Activated B cell treated with CpG ODN at 0.5 μM for 24 hours (primary cell): ENCODE measurements at regions not wholly inside any gene's neighbourhood (a gene's known extent, or its start where the extent isn't known, plus 50 kb on each side); places are given as distances from the start of the nearest gene placed in this dataset.

Experiments
- ATAC-seq: fragments of 200-7000 bp; cut with Tn5 transposase; one replicate; pipeline ENCODE4 v1.10.0; 2021; ENCODE audit warnings: low read depth, mild to moderate bottlenecking, moderate library complexity
- CTCF ChIA-PET: fragments of 350-600 bp; sonication (Branson Sonifier 250); formaldehyde crosslinking; loops from one replicate; lab custom pipeline; 2021; ENCODE audit warnings: antibody characterized with exemption; lab: Charles Lee
- POLR2A ChIA-PET: fragments of 350-600 bp; sonication (Branson Sonifier 250); formaldehyde crosslinking; loops from one replicate; lab custom pipeline; 2021; ENCODE audit warnings: antibody characterized with exemption; lab: Charles Lee
- DNase-seq: peaks from one replicate; pipeline ENCODE4 v3.0.0; 2022
- H3K27ac Mint-ChIP-seq: one replicate; pipeline ENCODE4 v1.8.0; 2020; ENCODE audit warnings: mixed read lengths
- H3K27me3 Mint-ChIP-seq: one replicate; pipeline ENCODE4 v1.8.0; 2021; ENCODE audit warnings: mixed read lengths
- H3K36me3 Mint-ChIP-seq: one replicate; pipeline ENCODE4 v1.8.0; 2021; ENCODE audit warnings: low read depth, mixed read lengths
- H3K4me1 Mint-ChIP-seq: one replicate; pipeline ENCODE4 v1.8.0; 2021; ENCODE audit warnings: mixed read lengths
- H3K4me3 Mint-ChIP-seq: one replicate; pipeline ENCODE4 v1.8.0; 2020; ENCODE audit warnings: mild to moderate bottlenecking, mixed read lengths
- H3K9me3 Mint-ChIP-seq: one replicate; pipeline ENCODE4 v1.8.0; 2020; ENCODE audit warnings: mixed read lengths
- CTCF ChIP-seq: fragments of 200-600 bp; IDR thresholded peaks from one replicate; pipeline ENCODE4 v1.8.0; 2022; ENCODE audit warnings: antibody characterized with exemption, mild to moderate bottlenecking
- intact Hi-C: fragments of 100-400 bp; cut with micrococcal nuclease; formaldehyde crosslinking; loops from one replicate; pipeline ENCODE4 v1.15.1; 2024

GRCh38 chr6:2536451-2536850 lies 214.3 kb downstream of the MYLK4 start:
- POLR2A ChIA-PET: no interaction called here
- H3K27me3 Mint-ChIP-seq: peaks cover 29% of the 10 kb centered on the region
- DNase-seq (no peak), ATAC-seq (no peak)
- CTCF ChIA-PET: no interaction called here
- TF ChIP-seq CTCF: no peak
- no peaks in the 10 kb centered on the region for H3K36me3 Mint-ChIP-seq
- intact Hi-C loops: no loop called here
- H3K27ac Mint-ChIP-seq: no peak overlapping the region
- no peaks in the 10 kb centered on the region for H3K4me1 Mint-ChIP-seq
- H3K9me3 Mint-ChIP-seq: peaks cover 4% of the 10 kb centered on the region
- H3K4me3 Mint-ChIP-seq: no peak overlapping the region

DNA sequence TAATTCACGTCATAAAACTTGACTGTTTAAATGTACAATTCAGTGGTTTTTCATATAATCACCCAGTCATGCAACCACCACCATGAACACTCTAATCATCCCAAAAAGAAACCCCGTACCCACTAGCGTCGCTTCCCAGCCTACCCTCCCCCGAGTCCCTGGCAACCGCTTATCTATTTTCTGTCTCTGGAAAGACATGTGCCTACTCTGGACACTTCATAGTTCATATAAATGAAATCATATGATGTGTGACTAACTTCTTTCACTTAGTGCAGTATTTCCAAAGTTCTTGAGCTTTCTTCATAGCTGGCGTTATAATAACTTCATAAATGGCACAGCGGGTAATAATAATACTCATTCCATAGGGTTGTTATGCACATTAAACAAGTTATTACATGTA lies 215.2 kb downstream of the MYLK4 start:
- ChIA-PET POLR2A (no interaction called here), CTCF (no interaction called here)
- H3K36me3 Mint-ChIP-seq: no peaks in the 10 kb centered on the region
- peaks cover 27% of the 10 kb centered on the region for H3K27me3 Mint-ChIP-seq
- TF ChIP-seq CTCF: no peak
- no peaks in the 10 kb centered on the region for H3K4me1 Mint-ChIP-seq
- peaks cover 4% of the 10 kb centered on the region for H3K9me3 Mint-ChIP-seq
- H3K4me3 Mint-ChIP-seq: no peak overlapping the region
- H3K27ac Mint-ChIP-seq: no peak overlapping the region
- ATAC-seq (no peak), DNase-seq (no peak)
- intact Hi-C loops: no loop called here

GRCh38 chr6:2534406-2535042 lies 216.2 kb downstream of the MYLK4 start:
- intact Hi-C loops: no loop called here
- Mint-ChIP-seq H3K36me3 (no peaks in the 10 kb centered on the region), H3K4me1 (no peaks in the 10 kb centered on the region), H3K9me3 (peaks cover 4% of the 10 kb centered on the region), H3K4me3 (no peak overlapping the region), H3K27me3 (peaks cover 25% of the 10 kb centered on the region), H3K27ac (no peak overlapping the region)
- ChIA-PET CTCF (no interaction called here), POLR2A (no interaction called here)
- TF ChIP-seq CTCF: no peak
- no peak for ATAC-seq
- no peak for DNase-seq

DNA sequence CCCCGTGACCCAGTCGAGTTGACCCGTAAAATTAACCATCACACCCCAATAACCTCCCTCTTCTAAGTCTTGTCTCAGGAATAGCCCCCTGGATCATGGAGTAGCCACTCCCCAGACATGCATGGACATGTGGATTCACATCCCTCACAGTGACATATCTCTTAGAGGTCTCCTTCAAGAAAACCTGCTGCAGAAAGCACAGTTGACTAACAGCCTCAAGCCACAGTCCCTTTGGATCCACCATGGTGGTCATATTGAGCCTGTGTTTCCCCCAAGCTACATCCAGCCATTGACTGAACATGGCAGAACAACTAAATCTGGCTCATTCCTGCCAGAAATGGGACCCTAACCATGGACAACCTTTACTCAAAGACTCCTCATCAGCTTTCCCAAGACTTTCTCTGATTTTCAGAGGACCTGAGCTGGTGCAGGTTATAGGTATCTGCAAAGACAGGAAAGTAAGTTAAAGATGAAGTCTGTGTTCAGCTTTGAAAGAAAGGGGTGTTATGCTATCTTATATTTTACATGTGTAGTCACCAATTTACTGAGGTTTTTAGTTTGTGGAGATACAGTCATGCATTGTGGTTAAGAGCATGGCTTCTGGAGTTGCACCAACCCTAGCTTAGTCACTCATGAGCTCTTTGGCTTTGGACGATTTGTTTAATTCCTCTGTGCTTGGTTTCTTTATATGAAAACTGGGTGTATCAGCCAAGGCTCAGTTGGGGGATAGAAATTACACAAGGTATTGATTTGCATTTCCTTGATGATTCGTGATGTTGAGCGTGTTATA lies 219.1 kb downstream of the MYLK4 start:
- peaks cover 4% of the 10 kb centered on the region for H3K9me3 Mint-ChIP-seq
- intact Hi-C loops: no loop called here
- DNase-seq: no peak
- POLR2A ChIA-PET: no interaction called here
- no peak overlapping the region for H3K27ac Mint-ChIP-seq
- no peaks in the 10 kb centered on the region for H3K4me1 Mint-ChIP-seq
- peaks cover 14% of the 10 kb centered on the region for H3K27me3 Mint-ChIP-seq
- CTCF ChIA-PET: no interaction called here
- no peak for ATAC-seq
- TF ChIP-seq CTCF: no peak
- H3K4me3 Mint-ChIP-seq: no peak overlapping the region
- no peaks in the 10 kb centered on the region for H3K36me3 Mint-ChIP-seq

- no peak for ATAC-seq
- intact Hi-C loops: no loop called here
- ChIA-PET CTCF (no interaction called here), POLR2A (no interaction called here)
- Mint-ChIP-seq H3K4me1 (no peaks in the 10 kb centered on the region), H3K9me3 (peaks cover 5% of the 10 kb centered on the region), H3K27ac (no peak overlapping the region), H3K4me3 (no peak overlapping the region), H3K27me3 (peaks cover 14% of the 10 kb centered on the region), H3K36me3 (peaks cover 2% of the 10 kb centered on the region)
- TF ChIP-seq CTCF: no peak
- DNase-seq: no peak
Observed at GRCh38 chr6:2529211-2529719, 221.5 kb downstream of the MYLK4 start.
